ENCODE measurements at regions not wholly inside any gene's neighbourhood (a gene's known extent, or its start where the extent isn't known, plus 50 kb on each side); places are given as distances from the start of the nearest gene placed in this dataset.
"Not testable (repeated sequence)": the region's sequence is repeated elsewhere in the genome, so short reads cannot be mapped to it uniquely, and the experiment has no call there.

DNA sequence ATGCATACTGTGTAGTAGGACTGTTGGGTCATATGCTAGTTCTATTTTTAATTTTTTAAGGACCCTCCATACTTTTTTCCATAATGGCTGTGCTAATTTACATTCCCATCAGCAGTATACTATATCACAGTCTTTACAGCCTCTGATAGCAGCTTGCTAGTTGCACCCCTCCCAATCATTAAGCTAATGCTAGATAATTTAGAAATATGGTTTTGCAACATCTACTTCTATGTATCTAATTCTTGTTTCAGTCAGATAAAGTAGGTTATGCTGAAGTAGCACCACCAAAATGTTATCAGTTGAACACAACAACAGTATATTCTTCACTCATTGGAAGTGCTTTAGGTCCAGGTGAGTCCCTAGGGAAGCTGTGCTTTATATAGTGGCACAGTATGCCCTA, 522.7 kb upstream of the HTR2C start:
- Mint-ChIP-seq H3K27ac (ENCODE audit: unreplicated experiment) (no peak overlapping the region), H3K9me3 (ENCODE audit: unreplicated experiment) (no peaks in the 10 kb centered on the region), H3K4me1 (ENCODE audit: low read depth, unreplicated experiment) (no peaks in the 10 kb centered on the region), H3K27me3 (ENCODE audit: unreplicated experiment) (peaks cover 1% of the 10 kb centered on the region), H3K36me3 (ENCODE audit: unreplicated experiment) (no peaks in the 10 kb centered on the region), H3K4me3 (ENCODE audit: unreplicated experiment) (no peak overlapping the region)
- TF ChIP-seq, protein P1, sequence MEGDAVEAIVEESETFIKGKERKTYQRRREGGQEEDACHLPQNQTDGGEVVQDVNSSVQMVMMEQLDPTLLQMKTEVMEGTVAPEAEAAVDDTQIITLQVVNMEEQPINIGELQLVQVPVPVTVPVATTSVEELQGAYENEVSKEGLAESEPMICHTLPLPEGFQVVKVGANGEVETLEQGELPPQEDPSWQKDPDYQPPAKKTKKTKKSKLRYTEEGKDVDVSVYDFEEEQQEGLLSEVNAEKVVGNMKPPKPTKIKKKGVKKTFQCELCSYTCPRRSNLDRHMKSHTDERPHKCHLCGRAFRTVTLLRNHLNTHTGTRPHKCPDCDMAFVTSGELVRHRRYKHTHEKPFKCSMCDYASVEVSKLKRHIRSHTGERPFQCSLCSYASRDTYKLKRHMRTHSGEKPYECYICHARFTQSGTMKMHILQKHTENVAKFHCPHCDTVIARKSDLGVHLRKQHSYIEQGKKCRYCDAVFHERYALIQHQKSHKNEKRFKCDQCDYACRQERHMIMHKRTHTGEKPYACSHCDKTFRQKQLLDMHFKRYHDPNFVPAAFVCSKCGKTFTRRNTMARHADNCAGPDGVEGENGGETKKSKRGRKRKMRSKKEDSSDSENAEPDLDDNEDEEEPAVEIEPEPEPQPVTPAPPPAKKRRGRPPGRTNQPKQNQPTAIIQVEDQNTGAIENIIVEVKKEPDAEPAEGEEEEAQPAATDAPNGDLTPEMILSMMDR (IDR thresholded peaks at IDR 0.05; ENCODE audit: partially characterized antibody, unreplicated experiment) = no peak
- no peak for DNase-seq

- DNase-seq = no peak
- Mint-ChIP-seq H3K27me3 (ENCODE audit: unreplicated experiment) (no peaks in the 10 kb centered on the region), H3K36me3 (ENCODE audit: unreplicated experiment) (no peaks in the 10 kb centered on the region), H3K4me3 (ENCODE audit: unreplicated experiment) (no peak overlapping the region), H3K4me1 (ENCODE audit: low read depth, unreplicated experiment) (no peaks in the 10 kb centered on the region), H3K9me3 (ENCODE audit: unreplicated experiment) (no peaks in the 10 kb centered on the region), H3K27ac (ENCODE audit: unreplicated experiment) (no peak overlapping the region)
- TF ChIP-seq, protein P1 (IDR thresholded peaks at IDR 0.05; ENCODE audit: partially characterized antibody, unreplicated experiment) = no peak
Observed at GRCh38 chrX:114058988-114059418, 524.9 kb upstream of the HTR2C start.

DNA sequence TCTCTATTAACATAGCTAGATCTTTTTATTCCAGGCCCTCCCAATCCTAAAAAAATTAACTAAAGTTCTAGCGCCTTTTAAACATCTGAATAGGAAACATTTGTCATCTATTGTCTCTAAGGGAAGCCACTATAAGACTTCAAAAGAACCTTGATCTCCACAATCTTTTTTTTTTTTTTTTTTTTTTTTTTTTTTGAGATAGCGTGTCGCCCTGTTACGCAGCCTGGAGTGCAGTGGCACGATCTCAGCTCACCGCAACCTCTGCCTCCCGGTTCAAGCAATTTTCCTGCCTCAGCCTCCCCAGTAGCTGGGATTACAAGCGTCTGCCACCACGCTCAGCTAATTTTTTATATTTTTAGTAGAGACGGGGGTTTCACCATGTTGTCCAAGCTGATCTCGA, 526.5 kb upstream of the HTR2C start:
- not testable (repeated sequence) for H3K4me1 Mint-ChIP-seq (ENCODE audit: low read depth, unreplicated experiment); DNase-seq; H3K27me3 Mint-ChIP-seq (ENCODE audit: unreplicated experiment); H3K36me3 Mint-ChIP-seq (ENCODE audit: unreplicated experiment); H3K4me3 Mint-ChIP-seq (ENCODE audit: unreplicated experiment); H3K9me3 Mint-ChIP-seq (ENCODE audit: unreplicated experiment); H3K27ac Mint-ChIP-seq (ENCODE audit: unreplicated experiment)

- Mint-ChIP-seq H3K4me1 (ENCODE audit: low read depth, unreplicated experiment) (no peaks in the 10 kb centered on the region), H3K27me3 (ENCODE audit: unreplicated experiment) (no peaks in the 10 kb centered on the region), H3K36me3 (ENCODE audit: unreplicated experiment) (no peaks in the 10 kb centered on the region), H3K9me3 (ENCODE audit: unreplicated experiment) (peaks cover 3% of the 10 kb centered on the region), H3K4me3 (ENCODE audit: unreplicated experiment) (no peak overlapping the region), H3K27ac (ENCODE audit: unreplicated experiment) (no peak overlapping the region)
- DNase-seq = no peak
- TF ChIP-seq, protein P1 (IDR thresholded peaks at IDR 0.05; ENCODE audit: partially characterized antibody, unreplicated experiment) = no peak
Observed at GRCh38 chrX:114051667-114052315, 532.1 kb upstream of the HTR2C start.

DNA sequence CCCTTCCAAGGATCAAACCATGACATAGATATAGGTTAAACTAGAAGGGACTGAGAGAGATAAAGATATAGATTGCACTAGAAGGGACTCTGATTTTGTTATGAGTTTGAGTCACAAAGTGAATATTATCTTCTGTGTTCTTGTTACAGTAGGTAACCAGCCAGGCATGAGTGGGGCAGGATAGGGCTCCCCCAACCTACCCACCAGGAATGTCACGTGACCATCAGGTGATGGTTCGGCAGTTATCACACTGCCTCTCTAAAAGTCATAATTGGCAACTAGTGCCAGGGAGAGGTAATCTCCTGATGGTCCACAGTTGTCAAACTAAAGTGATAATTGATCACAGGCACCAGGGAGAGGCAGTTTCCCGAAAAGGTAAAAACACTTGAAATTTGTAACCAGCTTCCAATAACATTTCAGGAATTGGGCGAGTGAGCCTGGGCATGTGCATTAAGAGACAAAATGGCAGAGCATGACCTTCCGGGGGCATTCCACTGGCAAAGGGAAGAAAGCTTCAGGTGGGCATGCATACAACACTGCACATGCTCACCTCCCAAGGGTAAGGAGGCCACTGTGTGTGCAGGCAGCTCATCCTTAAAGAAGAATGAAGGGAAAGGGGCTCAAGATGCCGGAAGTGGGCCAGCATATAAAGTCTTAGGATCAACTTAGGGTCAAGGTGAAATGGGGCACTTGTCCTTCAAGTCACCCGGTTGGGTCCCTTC, 533.6 kb upstream of the HTR2C start:
- Mint-ChIP-seq H3K4me3 (ENCODE audit: unreplicated experiment) (no peak overlapping the region), H3K4me1 (ENCODE audit: low read depth, unreplicated experiment) (no peaks in the 10 kb centered on the region), H3K27ac (ENCODE audit: unreplicated experiment) (no peak overlapping the region), H3K9me3 (ENCODE audit: unreplicated experiment) (peaks cover 3% of the 10 kb centered on the region), H3K27me3 (ENCODE audit: unreplicated experiment) (no peaks in the 10 kb centered on the region), H3K36me3 (ENCODE audit: unreplicated experiment) (no peaks in the 10 kb centered on the region)
- TF ChIP-seq, protein P1 (IDR thresholded peaks at IDR 0.05; ENCODE audit: partially characterized antibody, unreplicated experiment) = no peak
- no peak for DNase-seq
